IPS DF 6.9 (cell line): ENCODE measurements at regions not wholly inside any gene's neighbourhood (a gene's known extent, or its start where the extent isn't known, plus 50 kb on each side); places are given as distances from the start of the nearest gene placed in this dataset.

Source experiments
- DNase-seq: peaks from one replicate; pipeline ENCODE4 v3.0.0-alpha.2; 2013; ENCODE audit warnings: low read depth, low spot score
- H3K27ac ChIP-seq: one replicate; pipeline ENCODE4 v1.5.1; 2013; ENCODE audit warnings: low read length, control low read depth
- H3K27me3 ChIP-seq: 2 replicates; pipeline ENCODE4 v1.6.1; 2013; ENCODE audit warnings: mild to moderate bottlenecking, low read length; ENCODE audit not compliant: control insufficient read depth, insufficient read depth
- H3K36me3 ChIP-seq: 2 replicates; pipeline ENCODE4 v1.6.1; 2013; ENCODE audit warnings: low read length; ENCODE audit not compliant: control insufficient read depth, insufficient read depth
- H3K4me1 ChIP-seq: 2 replicates; pipeline ENCODE4 v1.6.1; 2013; ENCODE audit warnings: low read length; ENCODE audit not compliant: control insufficient read depth, insufficient read depth
- H3K4me3 ChIP-seq: 2 replicates; pipeline ENCODE4 v1.5.1; 2013; ENCODE audit warnings: mild to moderate bottlenecking, low read length
- H3K9me3 ChIP-seq: 2 replicates; pipeline ENCODE4 v1.6.1; 2013; ENCODE audit warnings: low read length, inconsistent platforms; ENCODE audit not compliant: control insufficient read depth, insufficient read depth
- WGBS: extraction: QIAGEN DNeasy Blood & Tissue Kit; methylation state at CpG from one replicate; pipeline ENCODE4 v1.1.7; 2013; ENCODE audit warnings: mixed read lengths, missing lambda C conversion rate; ENCODE audit not compliant: insufficient read length, insufficient coverage; 5-methylcytosine and 5-hydroxymethylcytosine counted together

- no peak for DNase-seq
- no peaks in the 10 kb centered on the region for H3K36me3 ChIP-seq
- H3K9me3 ChIP-seq, result no peaks in the 10 kb centered on the region
- H3K27me3 ChIP-seq, result no peaks in the 10 kb centered on the region
- H3K4me3 ChIP-seq, result no peak overlapping the region
- no peak overlapping the region for H3K27ac ChIP-seq
- no peaks in the 10 kb centered on the region for H3K4me1 ChIP-seq
- WGBS, result no CpG with 5 or more reads among the region's 2 CpGs
Measured at GRCh38 chrX:98607739-98608138, 1724.0 kb downstream of the RPA4 start.

- no peak overlapping the region for H3K27ac ChIP-seq
- no peak overlapping the region for H3K4me3 ChIP-seq
- DNase-seq, result no peak
- no peaks in the 10 kb centered on the region for H3K36me3 ChIP-seq
- no peaks in the 10 kb centered on the region for H3K27me3 ChIP-seq
- H3K9me3 ChIP-seq, result no peaks in the 10 kb centered on the region
- H3K4me1 ChIP-seq, result no peaks in the 10 kb centered on the region
Measured at GRCh38 chrX:98627645-98628044, 1743.9 kb downstream of the RPA4 start.

- no peaks in the 10 kb centered on the region for H3K27me3 ChIP-seq
- no peaks in the 10 kb centered on the region for H3K9me3 ChIP-seq
- no peaks in the 10 kb centered on the region for H3K4me1 ChIP-seq
- H3K36me3 ChIP-seq, result no peaks in the 10 kb centered on the region
- no peak overlapping the region for H3K27ac ChIP-seq
- no peak overlapping the region for H3K4me3 ChIP-seq
- no peak for DNase-seq
Measured at GRCh38 chrX:98637451-98637850, 1753.7 kb downstream of the RPA4 start.

- Histone ChIP-seq H3K4me3 (no peak overlapping the region), H3K27me3 (no peaks in the 10 kb centered on the region), H3K27ac (no peak overlapping the region), H3K36me3 (no peaks in the 10 kb centered on the region), H3K4me1 (no peaks in the 10 kb centered on the region), H3K9me3 (no peaks in the 10 kb centered on the region)
- WGBS, result no CpG with 5 or more reads among the region's 1 CpG
- no peak for DNase-seq
Measured at GRCh38 chrX:98646351-98646750, 1762.6 kb downstream of the RPA4 start.

GRCh38 chrX:98654565-98654964, 1755.5 kb downstream of the PCDH19 start:
- DNase-seq, result no peak
- no peaks in the 10 kb centered on the region for H3K27me3 ChIP-seq
- no peaks in the 10 kb centered on the region for H3K4me1 ChIP-seq
- no peaks in the 10 kb centered on the region for H3K9me3 ChIP-seq
- no peak overlapping the region for H3K4me3 ChIP-seq
- H3K36me3 ChIP-seq, result no peaks in the 10 kb centered on the region
- H3K27ac ChIP-seq, result no peak overlapping the region
